Hematopoietic multipotent progenitor cell treated with erythropoietin and hydrocortisone succinate and interleukin-3 and kit ligand, for 6 days (in vitro differentiated cells): ENCODE measurements at regions not wholly inside any gene's neighbourhood (a gene's known extent, or its start where the extent isn't known, plus 50 kb on each side); places are given as distances from the start of the nearest gene placed in this dataset.
"Not testable (repeated sequence)": the region's sequence is repeated elsewhere in the genome, so short reads cannot be mapped to it uniquely, and the experiment has no call there.

Source experiments
- DNase-seq: peaks from one replicate; pipeline ENCODE4 v3.0.0-alpha.2; 2015

DNA sequence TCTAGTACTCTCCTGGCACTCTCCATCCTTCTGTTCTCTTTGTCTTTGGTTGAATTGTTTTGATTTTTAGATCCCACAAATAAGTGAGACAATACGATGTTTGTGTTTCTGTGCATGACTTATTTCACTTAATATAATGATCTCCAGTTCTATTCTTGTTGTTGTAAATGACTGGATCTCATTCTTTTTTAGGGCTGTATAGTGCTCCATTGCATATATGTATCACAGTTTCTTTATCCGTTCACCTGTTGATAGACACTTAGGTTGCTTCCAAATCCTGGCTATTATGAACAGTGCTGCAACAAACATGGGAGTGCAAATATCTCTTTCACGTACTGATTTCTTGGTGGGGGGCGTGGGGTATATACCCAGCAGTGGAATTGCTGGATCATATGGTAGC lies 245.0 kb downstream of the ADCYAP1 start:
- no peak for DNase-seq

DNA sequence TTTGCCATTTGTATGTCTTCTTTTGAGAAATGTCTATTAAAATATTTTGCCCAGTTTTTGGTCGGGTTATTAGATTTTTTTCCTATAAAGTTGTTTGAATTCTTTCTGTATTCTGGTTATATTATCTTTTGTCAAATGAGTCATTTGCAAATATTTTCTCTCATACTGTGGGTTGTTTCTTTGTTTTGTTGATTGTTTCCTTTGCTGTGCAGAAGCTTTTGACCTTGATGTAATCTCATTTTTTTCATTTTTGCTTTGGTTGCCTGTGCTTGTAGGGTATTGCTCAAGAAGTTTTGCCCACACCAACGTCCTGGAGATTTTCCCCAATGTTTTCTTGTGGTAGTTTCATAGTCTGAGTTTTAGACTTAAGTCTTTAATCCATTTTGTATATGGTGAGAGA lies 245.7 kb downstream of the ADCYAP1 start:
- no peak for DNase-seq

DNA sequence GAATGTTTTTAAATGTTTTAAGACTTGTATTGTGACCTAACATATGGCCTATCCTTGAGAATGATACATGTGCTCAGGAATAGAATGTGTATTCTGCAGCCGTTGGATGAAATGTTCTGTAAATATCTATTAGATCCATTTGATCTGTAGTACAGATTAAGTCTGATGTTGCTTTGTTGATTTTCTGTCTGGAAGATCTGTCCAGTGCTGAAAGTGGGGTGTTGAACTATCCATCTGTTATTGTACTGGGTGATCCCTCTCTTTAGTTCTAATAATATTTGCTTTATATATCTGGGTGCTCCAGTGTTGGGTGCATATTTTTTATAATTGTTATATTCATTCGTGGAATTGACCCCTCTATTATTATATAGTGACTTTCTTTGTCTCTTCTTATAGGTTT lies 248.3 kb downstream of the ADCYAP1 start:
- DNase-seq, result not testable (repeated sequence)

DNA sequence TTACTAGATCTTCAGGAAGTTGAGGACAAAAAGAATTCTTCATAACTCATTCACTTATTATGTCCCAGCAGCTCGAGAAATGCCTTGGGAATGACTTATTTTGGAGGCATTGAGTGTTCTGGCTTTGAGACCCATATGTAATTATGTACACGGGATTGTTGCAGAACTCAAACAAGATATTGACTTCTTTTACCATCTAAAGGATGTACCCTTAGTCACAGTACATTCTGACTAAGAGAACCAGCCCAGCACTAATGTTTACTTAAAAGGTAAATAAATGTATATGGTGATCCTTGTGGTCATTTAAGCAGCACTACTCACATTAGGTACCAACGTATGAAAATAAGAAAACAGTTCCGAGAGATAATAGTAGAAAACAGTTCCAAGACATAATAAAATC lies 268.9 kb downstream of the ADCYAP1 start:
- DNase-seq, result no peak

DNA sequence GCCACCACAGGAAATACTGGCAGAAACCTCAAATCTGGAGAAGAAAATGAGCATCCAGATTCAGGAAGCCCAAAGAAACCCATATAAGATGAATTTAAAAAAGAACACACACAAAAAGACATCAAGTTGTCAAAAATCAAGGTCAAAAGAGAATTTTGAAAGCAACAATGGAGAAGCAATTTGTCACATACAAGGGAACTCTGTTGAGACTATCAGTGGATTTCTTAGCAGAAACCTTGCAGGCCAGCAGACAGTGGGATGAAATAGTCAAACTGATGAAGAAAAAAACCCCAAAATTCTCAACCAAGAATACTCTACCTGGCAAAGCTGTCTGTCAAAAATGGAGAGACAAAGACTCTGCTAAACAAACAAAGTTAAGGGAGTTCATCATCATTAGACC lies 272.6 kb downstream of the ADCYAP1 start:
- DNase-seq, result no peak

DNA sequence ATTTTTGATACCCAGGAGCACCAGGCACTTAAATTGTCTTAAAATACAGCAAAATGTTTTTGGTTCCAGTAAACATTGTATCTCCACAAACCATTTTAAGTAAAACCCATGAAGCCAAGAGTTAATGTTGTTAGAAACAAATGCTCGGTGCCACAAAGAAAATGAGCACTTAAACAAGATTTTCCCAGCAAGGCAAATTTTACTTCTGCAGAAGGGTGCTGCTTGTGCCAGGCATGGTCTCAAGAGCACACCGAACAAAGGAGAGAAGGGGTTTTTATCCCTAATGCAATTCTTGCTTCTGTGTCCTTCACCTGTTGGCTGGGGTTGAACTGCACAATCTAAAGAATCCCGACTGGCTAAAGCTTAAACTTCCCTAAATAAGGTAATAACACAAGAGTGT lies 286.7 kb downstream of the ADCYAP1 start:
- no peak for DNase-seq

DNA sequence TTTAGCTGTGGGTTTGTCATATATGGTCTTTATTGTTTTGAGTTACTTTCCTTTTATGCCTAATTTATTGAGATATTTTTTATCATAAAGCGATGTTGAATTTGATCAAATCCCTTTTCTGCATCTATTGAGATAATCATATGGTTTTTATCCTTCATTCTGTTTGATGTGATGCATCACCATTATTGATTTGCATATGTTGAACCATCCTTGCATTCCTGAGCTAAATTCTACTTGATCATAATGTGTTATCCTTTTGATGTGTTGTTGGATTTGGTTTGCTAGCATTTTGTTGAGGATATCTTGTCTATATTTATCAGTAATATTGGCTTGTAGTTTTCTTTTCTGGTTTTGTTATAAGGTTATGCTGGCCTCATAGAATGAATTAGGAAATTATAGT lies 308.5 kb downstream of the ADCYAP1 start:
- no peak for DNase-seq

DNA sequence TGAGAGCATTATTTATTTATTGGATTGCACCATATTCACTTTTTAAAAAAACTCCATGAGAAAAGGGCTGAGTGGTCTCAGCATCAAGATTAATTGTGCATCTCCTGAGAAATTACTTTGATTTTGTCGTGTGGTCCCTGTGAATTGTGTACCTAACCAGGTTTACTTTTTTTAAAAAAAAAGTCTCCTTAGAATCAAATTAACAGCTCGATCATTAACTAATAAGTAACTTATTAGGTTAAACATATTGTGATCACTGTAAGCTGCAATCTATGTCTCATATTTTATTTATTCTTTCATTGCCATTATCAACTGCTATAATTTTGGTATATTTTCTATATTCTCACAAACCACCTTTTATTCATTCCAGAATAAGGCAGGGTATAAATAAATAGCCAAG lies 318.2 kb downstream of the ADCYAP1 start:
- DNase-seq, result no peak

DNA sequence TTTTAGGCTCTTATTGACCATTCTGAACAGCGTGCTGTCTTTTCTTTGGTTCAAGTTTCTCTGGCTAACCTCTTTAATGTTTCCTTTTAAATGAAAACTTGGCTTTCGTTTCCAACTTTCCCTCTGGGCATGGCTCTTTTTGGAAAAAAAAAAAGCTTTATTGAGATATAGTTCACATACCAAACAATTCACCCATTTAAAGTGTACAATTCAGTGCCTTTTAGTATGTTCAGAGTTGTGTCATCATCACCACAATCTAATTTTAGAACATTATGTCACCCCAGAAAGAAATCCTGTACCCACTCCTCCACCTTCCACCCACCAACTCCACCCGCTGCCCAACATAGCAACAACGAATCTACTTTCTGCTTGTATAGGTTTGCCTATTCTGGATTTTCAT lies 322.4 kb downstream of the ADCYAP1 start:
- no peak for DNase-seq

DNA sequence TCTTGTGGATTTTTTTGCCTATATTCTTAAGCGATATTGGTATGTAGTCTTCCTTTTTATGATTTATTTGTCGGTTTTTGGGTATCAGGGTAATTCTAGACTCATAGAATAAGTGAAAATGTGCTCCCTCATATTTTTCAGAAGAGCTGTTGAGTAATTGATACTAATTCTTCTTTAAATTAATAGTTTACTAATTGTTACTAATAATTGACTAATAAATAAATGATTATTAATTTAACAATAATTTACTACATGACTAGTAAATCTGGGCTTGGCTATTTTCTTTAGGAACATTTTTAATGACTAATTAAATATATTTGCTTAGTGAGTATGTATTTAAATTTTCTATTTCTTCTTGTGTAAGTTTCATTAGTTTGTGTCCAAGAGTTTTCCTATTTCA lies 325.0 kb downstream of the ADCYAP1 start:
- no peak for DNase-seq

DNA sequence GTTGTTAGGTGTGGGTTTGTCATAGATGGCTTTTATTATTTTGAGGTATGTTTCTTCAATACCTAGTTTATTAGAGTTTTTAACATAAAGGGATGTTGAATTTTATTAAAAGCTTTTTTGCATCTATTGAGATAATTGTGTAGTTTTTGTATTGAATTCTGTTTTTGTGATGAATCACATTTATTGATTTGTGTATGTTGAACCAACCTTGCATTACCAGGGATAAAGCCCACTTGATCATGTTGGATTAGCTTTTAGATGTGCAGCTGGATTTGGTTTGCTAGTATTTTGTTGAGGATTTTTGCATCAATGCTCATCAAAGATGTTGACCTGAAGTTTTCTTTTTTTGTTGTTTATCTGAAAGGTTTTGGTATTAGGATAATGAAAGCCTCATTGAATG lies 328.2 kb downstream of the ADCYAP1 start:
- no peak for DNase-seq

DNA sequence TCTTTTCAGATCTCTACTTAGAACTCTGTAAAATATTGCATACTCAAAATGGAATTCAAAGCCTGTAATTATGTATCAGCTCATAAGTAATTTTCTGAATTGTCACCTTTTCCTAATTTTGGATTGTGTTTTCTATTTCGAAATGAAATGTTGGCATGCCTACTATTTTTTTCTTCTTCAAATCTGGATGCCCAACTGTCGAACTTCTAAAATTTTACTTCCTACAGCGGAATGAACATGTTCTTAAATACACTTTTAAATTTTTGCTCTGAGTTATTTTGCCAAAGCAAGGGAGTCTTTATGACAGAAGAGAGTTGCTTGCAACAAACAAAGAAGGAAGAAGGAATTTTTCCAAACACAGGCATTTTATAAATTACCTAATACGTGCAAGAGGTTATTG lies 336.0 kb downstream of the ADCYAP1 start:
- no peak for DNase-seq

DNA sequence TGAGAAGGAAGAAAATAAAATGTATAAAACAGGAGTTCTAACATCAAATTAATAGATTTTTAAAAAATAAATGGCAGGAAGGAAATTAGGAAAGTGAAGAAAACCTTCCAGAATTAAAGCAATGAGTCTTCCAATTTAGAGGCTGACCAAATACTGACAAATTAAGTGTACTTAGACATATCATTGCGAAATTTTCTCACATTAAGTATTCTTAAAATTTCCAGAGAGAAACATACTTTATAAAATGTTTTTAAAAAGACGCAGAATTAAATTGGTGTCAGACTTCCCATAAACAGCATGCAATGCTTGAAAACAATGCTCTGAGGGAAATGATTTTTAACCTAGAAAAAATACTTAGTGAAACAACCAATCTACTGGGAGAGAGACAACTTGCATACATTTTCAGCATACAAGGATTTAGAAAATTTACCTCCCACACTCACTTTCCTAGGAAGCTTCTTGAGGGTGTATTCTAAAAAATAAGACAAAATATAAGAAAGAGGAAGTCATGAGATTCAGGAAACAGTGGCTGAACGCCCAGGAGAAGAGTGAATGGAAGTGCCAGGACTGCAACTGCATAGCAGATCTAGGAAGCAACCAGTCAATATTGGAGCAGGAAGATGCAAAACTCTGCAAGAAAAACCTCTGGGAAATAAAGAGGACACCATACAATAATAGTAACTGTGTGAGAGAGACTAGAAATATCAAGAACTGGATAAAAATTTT lies 339.9 kb downstream of the ADCYAP1 start:
- DNase-seq, result no peak

DNA sequence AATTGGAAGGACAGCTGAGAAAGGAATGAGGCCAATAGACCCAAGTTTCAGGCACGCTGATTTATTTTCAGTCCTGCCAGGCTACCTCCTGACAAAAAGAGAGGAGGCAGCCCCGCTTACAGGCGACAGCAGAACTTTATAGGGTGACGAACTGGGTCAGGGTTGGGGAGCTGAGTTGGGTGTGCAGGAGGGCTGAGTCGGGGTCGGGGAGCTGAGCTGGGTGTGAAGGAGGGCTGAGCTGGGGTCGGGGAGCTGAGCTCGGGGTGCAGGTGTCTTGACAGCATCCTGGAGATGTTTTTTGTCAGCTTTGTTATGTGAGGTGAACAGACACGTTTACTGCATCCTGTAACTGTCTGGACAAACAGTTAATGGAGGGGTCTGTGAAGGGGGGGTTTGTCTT lies 342.2 kb downstream of the ADCYAP1 start:
- DNase-seq, result no peak

DNA sequence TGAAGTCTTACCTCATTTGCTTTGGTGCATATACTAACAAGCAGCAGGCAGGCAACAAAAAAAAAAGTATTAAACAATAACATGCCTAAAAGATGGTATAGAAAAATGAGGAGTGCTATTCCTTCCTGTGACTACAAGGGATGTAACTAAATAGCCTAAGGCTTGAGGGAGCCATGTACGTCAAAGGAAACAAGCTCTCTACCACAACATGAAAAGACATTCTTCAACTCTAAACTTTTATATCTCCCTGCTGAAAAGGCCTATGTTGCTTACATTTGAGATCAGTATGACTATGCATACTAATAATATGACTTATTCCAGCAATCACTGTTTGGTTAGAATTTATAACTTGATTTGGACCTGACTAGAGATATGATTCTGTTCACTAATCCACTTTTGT lies 347.9 kb downstream of the ADCYAP1 start:
- no peak for DNase-seq

DNA sequence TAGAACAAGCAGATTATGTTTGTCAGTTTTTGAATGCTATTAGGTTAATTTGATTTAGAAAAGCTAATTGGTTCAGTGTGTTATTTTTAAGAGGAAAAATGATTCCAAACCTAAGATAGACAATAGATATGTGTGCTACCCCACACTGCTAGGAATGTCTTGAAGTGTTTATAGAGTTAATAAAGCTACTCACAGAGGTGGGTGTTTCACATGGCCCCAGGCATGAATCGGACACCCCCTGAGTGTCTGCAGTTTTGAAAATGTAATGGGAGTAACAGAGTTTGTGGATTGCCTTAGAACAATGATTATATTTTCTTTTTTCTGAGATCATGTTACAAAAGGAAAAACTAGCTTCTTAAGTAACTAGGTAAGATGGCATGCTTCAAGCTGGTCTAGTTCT lies 348.3 kb downstream of the ADCYAP1 start:
- no peak for DNase-seq

DNA sequence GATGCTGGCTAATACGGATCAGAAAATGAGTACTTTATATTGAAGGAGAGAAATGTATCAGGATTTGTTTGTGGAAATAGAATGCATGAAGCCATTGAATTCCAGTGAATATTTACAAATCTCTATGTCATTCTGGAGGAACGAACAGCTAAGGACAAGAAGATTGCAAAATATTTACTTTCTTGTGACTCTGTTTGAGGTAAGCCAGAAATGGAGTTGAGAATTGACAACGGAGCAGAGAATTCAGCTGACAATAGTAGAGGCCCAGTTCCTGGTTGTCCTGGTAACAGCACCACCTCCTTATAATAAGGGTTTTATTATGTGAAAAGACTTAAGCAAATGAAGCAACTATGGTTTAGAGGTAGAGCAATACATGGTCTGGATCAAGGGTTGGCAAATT lies 349.2 kb downstream of the ADCYAP1 start:
- no peak for DNase-seq

DNA sequence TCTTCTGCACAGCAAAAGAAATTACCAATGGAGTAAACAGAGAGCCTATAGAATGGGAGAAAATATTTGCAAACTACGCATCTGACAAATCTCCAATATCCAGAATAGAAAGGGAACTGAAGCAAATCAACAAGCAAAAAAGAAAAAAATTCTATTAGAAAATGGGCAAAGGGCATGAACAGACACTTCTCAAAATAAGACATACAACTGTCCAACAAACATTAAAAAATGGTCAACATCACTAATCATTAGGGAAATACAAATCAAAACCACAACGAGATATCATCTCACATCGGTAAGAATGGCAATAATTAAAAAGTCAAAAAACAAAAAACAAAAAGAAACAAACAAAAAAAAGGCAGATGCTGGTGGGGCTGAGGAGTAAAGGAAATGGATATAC lies 356.4 kb downstream of the ADCYAP1 start:
- no peak for DNase-seq

DNA sequence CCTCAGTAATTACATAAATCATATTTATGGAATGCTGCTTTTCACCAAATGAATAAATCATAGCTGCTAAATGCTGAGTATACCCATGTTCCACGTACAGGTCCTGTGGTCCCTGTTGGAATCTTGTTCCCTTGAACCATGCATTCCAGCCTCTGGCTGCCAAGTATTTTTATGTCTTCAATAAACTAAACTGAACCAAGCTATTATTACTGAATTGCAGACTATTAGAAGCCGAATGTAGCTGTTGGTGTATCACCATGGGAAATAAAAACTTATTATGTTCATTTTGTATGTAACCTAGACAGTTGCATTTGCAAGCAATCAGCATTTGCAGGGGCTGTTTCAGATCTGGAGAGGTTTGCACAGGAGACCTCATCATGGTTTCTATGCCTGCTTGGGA lies 362.4 kb downstream of the ADCYAP1 start:
- DNase-seq, result no peak

DNA sequence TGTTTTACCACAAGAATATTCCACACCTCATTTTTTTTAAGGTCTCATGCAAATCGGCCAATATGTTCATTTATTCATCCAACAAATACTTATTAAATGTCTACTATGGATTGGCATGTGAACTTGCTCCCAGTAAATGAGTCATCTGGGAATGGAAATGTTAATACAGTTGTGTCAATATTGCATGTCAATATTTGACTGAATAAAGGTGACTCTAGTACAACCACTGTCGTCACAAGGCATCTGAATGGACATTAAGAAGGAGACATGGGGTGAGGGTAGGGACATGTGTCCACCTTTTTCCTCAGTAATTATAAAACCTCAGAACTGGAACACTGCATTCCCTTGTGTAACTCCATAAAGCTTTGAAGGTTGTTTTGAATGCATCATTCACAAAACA lies 365.4 kb downstream of the ADCYAP1 start:
- no peak for DNase-seq

DNA sequence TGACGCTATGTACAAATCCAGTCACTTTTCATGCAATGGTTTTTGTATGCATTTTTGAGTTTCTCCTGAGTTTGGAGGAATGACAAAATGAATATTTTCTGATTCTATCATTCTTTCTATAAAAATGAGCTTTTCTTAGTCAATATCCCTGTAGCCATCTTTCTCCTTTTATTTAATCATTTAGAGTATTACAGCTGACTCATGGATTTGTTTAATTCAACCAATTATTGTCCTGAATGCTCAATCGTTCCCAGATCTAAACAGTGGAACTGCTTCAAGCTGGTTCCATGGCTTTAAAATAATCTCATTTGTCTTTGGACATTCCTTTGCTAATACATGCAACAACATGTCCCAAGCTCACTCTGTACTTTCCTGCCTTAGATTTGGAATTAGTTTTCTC lies 368.8 kb downstream of the ADCYAP1 start:
- no peak for DNase-seq

DNA sequence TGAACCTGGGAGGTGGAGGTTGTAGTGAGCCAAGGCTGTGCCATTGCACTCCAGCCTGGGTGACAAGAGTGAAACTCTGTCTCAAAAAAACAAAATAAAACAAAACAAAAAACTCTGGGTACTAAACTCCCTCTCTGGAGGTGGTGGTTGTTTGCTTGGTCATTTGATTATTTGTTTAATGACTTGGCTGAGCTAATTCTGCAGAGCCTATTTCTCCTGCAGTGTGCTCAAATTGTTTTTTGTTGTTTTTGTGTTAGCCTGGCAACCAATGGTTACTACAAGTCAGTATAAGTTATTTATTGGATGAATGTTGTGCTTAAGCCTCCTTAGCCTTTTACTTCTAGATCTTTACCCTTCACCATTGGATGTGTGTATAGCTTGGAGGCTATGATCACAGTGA lies 387.5 kb downstream of the ADCYAP1 start:
- no peak for DNase-seq

DNA sequence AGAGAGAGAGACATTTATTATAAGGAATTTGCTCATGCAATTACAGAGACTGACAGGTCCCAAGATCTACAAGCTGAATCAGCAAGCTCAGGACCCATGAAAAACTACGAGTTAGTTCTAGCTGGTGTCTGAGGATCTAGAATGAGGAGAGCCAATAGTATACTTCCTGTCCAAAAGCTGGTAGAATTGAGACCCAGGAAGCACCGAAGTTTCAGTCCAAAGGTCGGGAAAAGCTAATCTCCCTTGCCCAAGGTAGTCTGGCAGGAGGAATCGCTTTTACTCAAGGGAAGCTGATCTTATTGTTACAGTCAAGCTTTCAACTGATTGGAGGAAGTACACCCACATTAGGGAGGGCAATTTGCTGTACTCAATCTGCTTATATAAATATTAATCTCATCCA lies 389.6 kb downstream of the ADCYAP1 start:
- DNase-seq, result no peak

DNA sequence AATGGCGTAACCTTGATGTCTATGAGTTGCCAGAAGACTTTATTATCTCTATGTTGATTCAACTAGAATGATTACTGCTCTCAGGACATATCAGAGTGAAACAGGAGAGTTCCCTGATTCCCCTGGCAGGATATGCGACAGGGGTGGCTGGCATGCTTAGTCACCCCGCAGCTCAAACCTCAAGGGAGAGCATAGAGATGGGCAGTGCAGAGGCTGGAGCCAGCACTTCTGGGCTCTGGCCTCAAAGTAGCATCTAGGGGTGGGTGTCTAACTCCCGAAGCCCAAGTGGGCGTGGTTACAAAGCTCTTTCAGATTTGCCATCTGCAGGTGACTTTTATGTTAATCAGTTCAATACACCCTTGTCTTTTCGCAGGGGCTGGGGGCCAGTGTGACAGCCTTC lies 391.6 kb downstream of the ADCYAP1 start:
- peak; percentile 23 for DNase-seq

DNA sequence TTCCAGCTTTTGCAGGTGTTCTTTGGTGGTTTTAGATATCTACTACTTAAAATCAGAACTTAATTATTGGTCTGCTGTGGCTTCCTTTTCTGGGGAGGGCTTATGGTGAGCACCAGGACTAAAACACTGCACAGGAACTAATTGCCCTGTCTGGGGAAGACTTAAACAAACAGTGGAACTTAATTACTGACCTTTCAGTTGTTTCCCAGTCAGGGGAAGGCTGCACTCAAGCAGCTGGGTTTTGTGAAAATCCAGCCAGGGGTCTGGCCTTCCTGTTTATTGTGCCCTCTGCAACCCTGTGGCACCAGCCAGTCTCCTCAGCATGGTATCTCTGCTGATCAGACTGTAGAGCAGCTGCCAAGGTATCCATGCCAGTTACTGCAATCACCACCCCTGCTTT lies 398.2 kb downstream of the ADCYAP1 start:
- no peak for DNase-seq
